ENCODE measurements at regions not wholly inside any gene's neighbourhood (a gene's known extent, or its start where the extent isn't known, plus 50 kb on each side); places are given as distances from the start of the nearest gene placed in this dataset.

DNA sequence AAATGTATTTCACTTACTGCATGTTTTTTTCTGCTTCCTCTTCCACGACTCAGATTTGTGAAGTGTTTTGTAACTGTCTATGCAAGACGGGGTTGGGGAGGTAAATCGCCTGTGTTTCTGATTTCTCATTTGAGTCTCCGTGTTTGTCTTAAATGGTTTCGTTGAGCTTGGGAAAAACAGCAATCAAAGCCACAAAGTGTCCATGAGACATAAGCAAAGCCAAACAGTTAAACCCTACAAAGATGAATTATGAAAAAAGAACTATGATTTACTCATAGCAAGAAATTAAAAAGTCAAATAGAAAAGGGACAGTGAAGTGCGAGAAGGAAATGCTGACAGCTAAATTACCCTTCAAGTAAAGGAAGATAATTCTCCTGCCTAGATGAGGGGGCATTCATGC is 164.3 kb upstream of the TMPO start:
- Histone ChIP-seq H3K27me3 (peaks cover 0 to 4% (median 0%) of the 10 kb centered on the region in 7 donors), H3K4me3 (no peak overlapping the region), H3K9me3 (no peaks in the 10 kb centered on the region), H3K4me1 (no peaks in the 10 kb centered on the region), H3K27ac (no peak overlapping the region), H3K36me3 (no peaks in the 10 kb centered on the region)
- intact Hi-C loops (cut with DNase I), result no loop called here
- TF ChIP-seq, protein P1, sequence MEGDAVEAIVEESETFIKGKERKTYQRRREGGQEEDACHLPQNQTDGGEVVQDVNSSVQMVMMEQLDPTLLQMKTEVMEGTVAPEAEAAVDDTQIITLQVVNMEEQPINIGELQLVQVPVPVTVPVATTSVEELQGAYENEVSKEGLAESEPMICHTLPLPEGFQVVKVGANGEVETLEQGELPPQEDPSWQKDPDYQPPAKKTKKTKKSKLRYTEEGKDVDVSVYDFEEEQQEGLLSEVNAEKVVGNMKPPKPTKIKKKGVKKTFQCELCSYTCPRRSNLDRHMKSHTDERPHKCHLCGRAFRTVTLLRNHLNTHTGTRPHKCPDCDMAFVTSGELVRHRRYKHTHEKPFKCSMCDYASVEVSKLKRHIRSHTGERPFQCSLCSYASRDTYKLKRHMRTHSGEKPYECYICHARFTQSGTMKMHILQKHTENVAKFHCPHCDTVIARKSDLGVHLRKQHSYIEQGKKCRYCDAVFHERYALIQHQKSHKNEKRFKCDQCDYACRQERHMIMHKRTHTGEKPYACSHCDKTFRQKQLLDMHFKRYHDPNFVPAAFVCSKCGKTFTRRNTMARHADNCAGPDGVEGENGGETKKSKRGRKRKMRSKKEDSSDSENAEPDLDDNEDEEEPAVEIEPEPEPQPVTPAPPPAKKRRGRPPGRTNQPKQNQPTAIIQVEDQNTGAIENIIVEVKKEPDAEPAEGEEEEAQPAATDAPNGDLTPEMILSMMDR (IDR thresholded peaks at IDR 0.05), result no peak
- ATAC-seq (no peak), DNase-seq (no peak)
- 69 to 78% methylated on average over 6 of the region's 6 CpGs for WGBS, 2 donors

DNA sequence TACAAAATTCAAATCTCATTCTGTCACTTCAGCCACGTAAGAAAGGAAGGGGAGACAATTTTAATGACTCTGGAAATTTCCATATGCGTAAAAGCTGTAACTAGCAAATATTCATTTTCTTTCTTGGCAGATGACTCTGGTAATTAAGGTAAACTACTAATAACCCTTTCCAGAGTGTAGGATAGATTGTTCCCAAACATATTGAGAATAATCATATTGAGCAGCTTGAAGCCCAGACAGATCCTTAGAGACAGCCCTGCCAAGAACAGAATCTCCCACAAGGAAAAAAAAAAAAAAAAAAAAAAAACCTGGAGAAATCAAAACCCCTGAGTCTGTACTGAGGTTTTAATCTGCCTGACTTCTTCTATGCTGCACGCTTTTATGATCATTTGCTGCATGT is 163.6 kb upstream of the TMPO start:
- TF ChIP-seq, protein P1 (IDR thresholded peaks at IDR 0.05), result no peak
- no peak for DNase-seq
- intact Hi-C loops (cut with DNase I), result no loop called here
- no peak overlapping the region for H3K27ac ChIP-seq
- no peaks in the 10 kb centered on the region for H3K36me3 ChIP-seq
- 83 to 87% methylated on average over 3 of the region's 3 CpGs for WGBS, 2 donors
- H3K9me3 ChIP-seq, result no peaks in the 10 kb centered on the region
- no peak overlapping the region for H3K4me3 ChIP-seq
- ATAC-seq, result no peak
- peaks cover 0 to 2% (median 0%) of the 10 kb centered on the region in 9 donors for H3K4me1 ChIP-seq
- peaks cover 0 to 4% (median 0%) of the 10 kb centered on the region in 7 donors for H3K27me3 ChIP-seq

DNA sequence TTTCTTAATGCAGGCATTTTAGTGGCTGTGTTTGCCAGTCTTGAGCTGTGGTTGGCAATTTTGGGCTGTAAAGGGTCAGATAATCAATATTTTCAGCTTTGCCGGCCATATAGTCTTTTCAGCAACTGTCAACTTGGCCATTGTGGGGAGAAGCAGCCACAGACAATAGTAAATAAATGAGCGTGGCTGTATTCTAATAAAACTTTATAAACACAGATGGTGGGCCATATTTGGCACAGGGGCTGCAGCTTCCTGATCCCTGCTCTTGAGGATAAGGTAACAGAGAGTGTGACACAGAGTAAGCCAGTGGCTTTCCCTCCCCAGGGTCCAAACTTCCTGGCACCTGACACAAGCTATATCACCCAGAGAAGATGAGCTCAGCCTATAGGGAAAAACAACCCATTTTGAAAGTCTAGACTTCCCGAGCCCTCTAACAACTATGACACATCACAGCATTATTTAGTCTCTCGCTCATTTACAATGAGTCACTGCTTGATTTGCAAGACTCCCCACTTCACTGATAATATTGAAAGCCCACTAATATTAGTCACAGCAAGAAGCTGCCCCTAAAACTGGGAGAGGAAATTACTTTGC is 163.1 kb upstream of the TMPO start:
- no peak for ATAC-seq
- DNase-seq, result no peak
- intact Hi-C loops (cut with DNase I), result no loop called here
- 75% methylated on average over 4 of the region's 4 CpGs for WGBS, 2 donors
- Histone ChIP-seq H3K4me3 (no peak overlapping the region), H3K9me3 (no peaks in the 10 kb centered on the region), H3K27me3 (peaks cover 0 to 4% (median 0%) of the 10 kb centered on the region in 7 donors), H3K4me1 (peaks cover 0 to 6% (median 0%) of the 10 kb centered on the region in 9 donors), H3K36me3 (no peaks in the 10 kb centered on the region), H3K27ac (no peak overlapping the region)
- TF ChIP-seq, protein P1 (IDR thresholded peaks at IDR 0.05), result no peak

DNA sequence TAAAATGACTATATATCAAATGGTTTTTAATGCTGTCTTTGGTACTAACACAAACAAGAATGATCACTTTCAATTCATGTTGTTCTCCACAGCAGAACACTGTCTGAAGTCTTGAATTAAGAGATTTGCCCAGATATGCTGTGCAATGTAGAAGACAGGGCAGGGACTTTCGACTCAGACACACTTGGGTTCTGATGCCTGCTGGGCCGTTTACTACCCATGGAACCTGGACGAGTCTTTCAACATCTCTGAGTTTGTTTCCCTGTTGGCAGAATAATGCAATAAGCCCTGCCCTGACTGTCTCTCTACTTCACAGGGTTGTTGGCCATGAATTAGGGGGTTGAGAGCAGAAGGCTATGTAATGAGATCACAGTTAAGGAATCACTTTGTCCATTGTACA is 162.6 kb upstream of the TMPO start:
- WGBS, 2 donors, result 70 to 77% methylated on average over 3 of the region's 3 CpGs
- Histone ChIP-seq H3K27me3 (peaks cover 0 to 4% (median 0%) of the 10 kb centered on the region in 7 donors), H3K27ac (no peak overlapping the region), H3K9me3 (no peaks in the 10 kb centered on the region), H3K4me1 (peaks cover 0 to 6% (median 0%) of the 10 kb centered on the region in 9 donors), H3K4me3 (no peak overlapping the region), H3K36me3 (no peaks in the 10 kb centered on the region)
- TF ChIP-seq, protein P1 (IDR thresholded peaks at IDR 0.05), result no peak
- DNase-seq, result no peak
- intact Hi-C loops (cut with DNase I), result no loop called here
- ATAC-seq, result no peak

Measured in heart right ventricle (tissue), 16 donors.